WTC11 (cell line): ENCODE measurements at regions not wholly inside any gene's neighbourhood (a gene's known extent, or its start where the extent isn't known, plus 50 kb on each side); places are given as distances from the start of the nearest gene placed in this dataset.

Experiments
- ATAC-seq: fragments of 200-7000 bp; cut with Tn5 transposase; 2 replicates; pipeline ENCODE4 v1.10.0; 2021; ENCODE audit warnings: mild to moderate bottlenecking, moderate library complexity
- CTCF ChIA-PET: fragments of 300-600 bp; sonication (Branson Sonifier 250); formaldehyde crosslinking; loops from one replicate; lab custom pipeline; 2021; ENCODE audit warnings: antibody characterized with exemption; lab: Charles Lee
- POLR2A ChIA-PET: fragments of 350-600 bp; sonication (Branson Sonifier 250); formaldehyde crosslinking; loops from one replicate; lab custom pipeline; 2021; ENCODE audit warnings: antibody characterized with exemption; lab: Charles Lee
- DNase-seq: peaks from one replicate; pipeline ENCODE4 v3.0.0; 2021; ENCODE audit warnings: low spot score
- H3K27ac Mint-ChIP-seq: 2 replicates; pipeline ENCODE4 v1.8.0; 2021; ENCODE audit warnings: mixed read lengths
- H3K27me3 Mint-ChIP-seq: 2 replicates; pipeline ENCODE4 v1.8.0; 2021; ENCODE audit warnings: low read depth, mild to moderate bottlenecking, moderate library complexity, mixed read lengths
- H3K36me3 Mint-ChIP-seq: 2 replicates; pipeline ENCODE4 v1.8.0; 2021; ENCODE audit warnings: mixed read lengths
- H3K4me1 Mint-ChIP-seq: 2 replicates; pipeline ENCODE4 v1.8.0; 2022; ENCODE audit warnings: mixed read lengths
- H3K4me3 Mint-ChIP-seq: 2 replicates; pipeline ENCODE4 v1.8.0; 2021; ENCODE audit warnings: mild to moderate bottlenecking, moderate library complexity, mixed read lengths
- H3K9me3 Mint-ChIP-seq: 2 replicates; pipeline ENCODE4 v1.8.0; 2021; ENCODE audit warnings: mixed read lengths
- AFF4 ChIP-seq: sonication (generic); formaldehyde crosslinking; IDR thresholded peaks from 2 replicates; pipeline ENCODE4 v1.8.1; 2023; ENCODE audit warnings: mild to moderate bottlenecking, missing genetic modification reagents, borderline replicate concordance
- CBFB ChIP-seq: sonication (generic); formaldehyde crosslinking; IDR thresholded peaks from 2 replicates; pipeline ENCODE4 v1.8.1; 2022; ENCODE audit warnings: mild to moderate bottlenecking, low read depth, missing genetic modification reagents
- ERG ChIP-seq: fragments of 250-450 bp; sonication (Bioruptor Pico); IDR thresholded peaks from 2 replicates; pipeline ENCODE4 v1.8.0; 2021; ENCODE audit warnings: mild to moderate bottlenecking
- NFYB ChIP-seq: sonication (generic); formaldehyde crosslinking; conservative IDR thresholded peaks from 2 replicates; pipeline ENCODE4 v1.8.0; 2022; ENCODE audit warnings: low read depth, missing genetic modification reagents
- NR3C1 ChIP-seq: sonication (generic); formaldehyde crosslinking; conservative IDR thresholded peaks from 2 replicates; pipeline ENCODE4 v1.8.1; 2023; ENCODE audit warnings: low read depth, mild to moderate bottlenecking, missing genetic modification reagents
- PRDM15 ChIP-seq: sonication (generic); formaldehyde crosslinking; IDR thresholded peaks from 2 replicates; pipeline ENCODE4 v1.8.0; 2022; ENCODE audit warnings: missing genetic modification reagents
- SMAD4 ChIP-seq: sonication (generic); formaldehyde crosslinking; IDR thresholded peaks from 2 replicates; pipeline ENCODE4 v1.8.0; 2022; ENCODE audit warnings: mild to moderate bottlenecking, missing genetic modification reagents
- ZNF121 ChIP-seq: sonication (generic); formaldehyde crosslinking; IDR thresholded peaks from 2 replicates; pipeline ENCODE4 v1.8.0; 2023; ENCODE audit warnings: missing genetic modification reagents
- ZNF219 ChIP-seq: sonication (generic); formaldehyde crosslinking; IDR thresholded peaks from 2 replicates; pipeline ENCODE4 v1.8.0; 2023; ENCODE audit warnings: missing genetic modification reagents, mild to moderate bottlenecking, borderline replicate concordance
- ZNF281 ChIP-seq: sonication (generic); formaldehyde crosslinking; IDR thresholded peaks from 2 replicates; pipeline ENCODE4 v1.8.0; 2023; ENCODE audit warnings: mild to moderate bottlenecking, missing genetic modification reagents
- ZNF512 ChIP-seq: sonication (generic); formaldehyde crosslinking; IDR thresholded peaks from 2 replicates; pipeline ENCODE4 v1.8.1; 2022; ENCODE audit warnings: missing genetic modification reagents, borderline replicate concordance
- TF ChIP-seq, protein P1 (sequence below): sonication (generic); formaldehyde crosslinking; IDR thresholded peaks from 2 replicates; pipeline ENCODE4 v1.8.1; 2022; ENCODE audit warnings: low read depth, missing genetic modification reagents, borderline replicate concordance

DNA sequence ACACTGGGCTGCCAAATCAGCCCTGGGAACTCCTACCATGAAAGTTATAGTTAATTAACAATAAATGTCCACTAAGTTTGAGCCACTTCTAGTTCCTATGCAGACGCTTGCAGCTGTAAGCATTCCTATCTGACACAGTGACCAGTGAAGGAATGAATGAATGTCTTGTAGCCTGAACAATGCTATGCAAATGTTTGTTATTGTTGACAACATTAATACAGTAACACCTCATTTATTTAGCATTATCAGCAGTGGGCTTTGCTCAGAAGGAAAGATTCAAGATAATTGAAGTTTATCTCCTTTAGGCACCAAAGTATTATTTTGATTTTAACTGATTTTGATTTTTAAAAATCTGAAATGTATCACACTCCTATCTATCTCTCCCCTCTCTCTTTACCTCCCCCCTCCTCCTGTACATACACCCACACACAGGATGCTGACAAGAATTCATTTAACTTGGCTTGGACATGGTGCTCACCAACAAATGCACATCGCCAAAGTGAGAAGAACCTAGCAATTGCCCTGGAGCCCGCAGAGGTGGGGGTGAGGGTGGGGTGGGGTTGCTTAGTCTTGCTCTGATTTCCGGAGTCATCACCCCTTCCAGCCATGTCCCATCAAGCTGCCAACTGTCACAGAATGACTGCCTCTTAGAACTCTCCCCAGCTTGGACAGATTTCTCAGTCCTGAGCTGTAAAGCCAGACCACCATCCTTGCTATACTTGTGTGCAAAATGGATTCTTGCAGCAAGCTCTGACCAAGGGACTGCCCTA lies 215.3 kb upstream of the CSF3R start (continued):
- TF ChIP-seq SMAD4 (CRISPR knock-in tag), result no peak
- no peak for TF ChIP-seq ZNF121
- no peak for TF ChIP-seq NR3C1 (CRISPR knock-in tag)
- no peak for TF ChIP-seq ZNF512 (CRISPR knock-in tag)
- no peak for TF ChIP-seq PRDM15 (CRISPR knock-in tag)

GRCh38 chr1:36696261-36696940 lies 213.7 kb upstream of the CSF3R start:
- Mint-ChIP-seq H3K27me3 (peaks cover 6% of the 10 kb centered on the region; the same call in 1 of the 2 replicates), H3K9me3 (no peaks in the 10 kb centered on the region), H3K27ac (no peak overlapping the region), H3K4me1 (peaks cover 8% of the 10 kb centered on the region), H3K4me3 (no peak overlapping the region), H3K36me3 (no peaks in the 10 kb centered on the region)
- ChIA-PET POLR2A (no interaction called here), CTCF (interaction anchor here (0.6 to 1.2 kb wide), 2 partner anchors 87 to 550 kb away, joined by 3 to 5 read pairs; no protein-coding TSS in a partner anchor)
- TF ChIP-seq ERG (CRISPR knock-in tag) (no peak), CBFB (CRISPR knock-in tag) (no peak), ZNF219 (CRISPR knock-in tag) (no peak), AFF4 (CRISPR knock-in tag) (no peak), NFYB (CRISPR knock-in tag) (no peak), ZNF281 (CRISPR knock-in tag) (no peak), ZNF512 (CRISPR knock-in tag) (no peak)
- TF ChIP-seq, protein P1, sequence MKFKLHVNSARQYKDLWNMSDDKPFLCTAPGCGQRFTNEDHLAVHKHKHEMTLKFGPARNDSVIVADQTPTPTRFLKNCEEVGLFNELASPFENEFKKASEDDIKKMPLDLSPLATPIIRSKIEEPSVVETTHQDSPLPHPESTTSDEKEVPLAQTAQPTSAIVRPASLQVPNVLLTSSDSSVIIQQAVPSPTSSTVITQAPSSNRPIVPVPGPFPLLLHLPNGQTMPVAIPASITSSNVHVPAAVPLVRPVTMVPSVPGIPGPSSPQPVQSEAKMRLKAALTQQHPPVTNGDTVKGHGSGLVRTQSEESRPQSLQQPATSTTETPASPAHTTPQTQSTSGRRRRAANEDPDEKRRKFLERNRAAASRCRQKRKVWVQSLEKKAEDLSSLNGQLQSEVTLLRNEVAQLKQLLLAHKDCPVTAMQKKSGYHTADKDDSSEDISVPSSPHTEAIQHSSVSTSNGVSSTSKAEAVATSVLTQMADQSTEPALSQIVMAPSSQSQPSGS (CRISPR knock-in tag), result no peak
- ATAC-seq (no peak), DNase-seq (no peak)
